ENCODE measurements at regions not wholly inside any gene's neighbourhood (a gene's known extent, or its start where the extent isn't known, plus 50 kb on each side); places are given as distances from the start of the nearest gene placed in this dataset.

DNA sequence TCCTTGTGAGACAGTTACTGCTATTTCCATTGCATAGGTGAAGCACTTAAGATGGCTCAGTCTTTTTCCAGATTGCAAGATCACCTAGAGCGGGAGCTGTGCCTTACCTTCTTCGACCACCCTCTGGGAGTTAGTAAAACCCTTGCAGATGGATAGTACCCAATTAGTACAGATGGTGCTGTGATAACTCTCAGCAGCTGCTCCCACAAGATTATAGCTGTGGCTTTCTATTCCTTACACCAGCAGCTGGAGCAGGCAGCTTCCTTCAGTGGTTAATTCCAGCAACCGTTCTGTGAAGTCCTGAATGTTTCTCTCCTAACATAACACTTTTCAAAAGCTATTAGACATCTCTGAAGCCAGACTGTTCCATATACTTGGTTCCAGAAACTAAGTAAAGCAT, 796.8 kb downstream of the XPNPEP1 start:
- TF ChIP-seq POLR2A (IDR thresholded peaks at IDR 0.05; ENCODE audit: low read depth) (no peak), EP300 (IDR thresholded peaks at IDR 0.05) (no peak), POLR2AphosphoS5 (IDR thresholded peaks at IDR 0.05) (no peak), CTCF (IDR thresholded peaks at IDR 0.05) (no peak)
- WGBS, result 93% methylated on average over 3 of the region's 3 CpGs
- no peaks in the 10 kb centered on the region for H3K9me3 ChIP-seq
- H3K27me3 ChIP-seq, result no peaks in the 10 kb centered on the region
- intact Hi-C loops (cut with DNase I), result no loop called here
- H3K36me3 ChIP-seq, result no peaks in the 10 kb centered on the region
- H3K4me1 ChIP-seq, result no peaks in the 10 kb centered on the region
- no peak overlapping the region for H3K4me3 ChIP-seq
- DNase-seq (ENCODE audit: extremely low spot score), result no peak
- no peak overlapping the region for H3K27ac ChIP-seq (replicated peaks in 1 of 4)

GRCh38 chr10:109126016-109126415, 797.3 kb downstream of the XPNPEP1 start:
- no peaks in the 10 kb centered on the region for H3K9me3 ChIP-seq
- 56% methylated on average over 1 of the region's 1 CpG for WGBS
- TF ChIP-seq POLR2AphosphoS5 (IDR thresholded peaks at IDR 0.05) (no peak), EP300 (IDR thresholded peaks at IDR 0.05) (no peak), POLR2A (IDR thresholded peaks at IDR 0.05; ENCODE audit: low read depth) (no peak), CTCF (IDR thresholded peaks at IDR 0.05) (no peak)
- H3K27me3 ChIP-seq, result no peaks in the 10 kb centered on the region
- intact Hi-C loops (cut with DNase I), result no loop called here
- DNase-seq (ENCODE audit: extremely low spot score), result no peak
- H3K4me3 ChIP-seq, result no peak overlapping the region
- H3K27ac ChIP-seq (replicated peaks in 1 of 4), result no peak overlapping the region
- H3K4me1 ChIP-seq, result no peaks in the 10 kb centered on the region
- no peaks in the 10 kb centered on the region for H3K36me3 ChIP-seq

- no peaks in the 10 kb centered on the region for H3K27me3 ChIP-seq
- no peaks in the 10 kb centered on the region for H3K36me3 ChIP-seq
- intact Hi-C loops (cut with DNase I), result no loop called here
- 74% methylated on average over 2 of the region's 2 CpGs for WGBS
- DNase-seq (ENCODE audit: extremely low spot score), result no peak
- H3K9me3 ChIP-seq, result peaks cover 0 to 12% (median 6%) of the 10 kb centered on the region in 4 donors
- no peaks in the 10 kb centered on the region for H3K4me1 ChIP-seq
- no peak overlapping the region for H3K27ac ChIP-seq (replicated peaks in 1 of 4)
- TF ChIP-seq CTCF (IDR thresholded peaks at IDR 0.05) (no peak), POLR2AphosphoS5 (IDR thresholded peaks at IDR 0.05) (no peak), EP300 (IDR thresholded peaks at IDR 0.05) (no peak), POLR2A (IDR thresholded peaks at IDR 0.05; ENCODE audit: low read depth) (no peak)
- H3K4me3 ChIP-seq, result no peak overlapping the region
Observed at GRCh38 chr10:109115179-109115578, 808.1 kb downstream of the XPNPEP1 start.

- no peak overlapping the region for H3K27ac ChIP-seq (replicated peaks in 1 of 4)
- no peak overlapping the region for H3K4me3 ChIP-seq
- no peaks in the 10 kb centered on the region for H3K4me1 ChIP-seq
- H3K36me3 ChIP-seq, result no peaks in the 10 kb centered on the region
- H3K9me3 ChIP-seq, result peaks cover 0 to 12% (median 6%) of the 10 kb centered on the region in 4 donors
- intact Hi-C loops (cut with DNase I), result no loop called here
- DNase-seq (ENCODE audit: extremely low spot score), result no peak
- no peak for TF ChIP-seq CTCF (IDR thresholded peaks at IDR 0.05)
- H3K27me3 ChIP-seq, result no peaks in the 10 kb centered on the region
- 65% methylated on average over 2 of the region's 2 CpGs for WGBS
Observed at GRCh38 chr10:109114579-109114978, 808.7 kb downstream of the XPNPEP1 start.

DNA sequence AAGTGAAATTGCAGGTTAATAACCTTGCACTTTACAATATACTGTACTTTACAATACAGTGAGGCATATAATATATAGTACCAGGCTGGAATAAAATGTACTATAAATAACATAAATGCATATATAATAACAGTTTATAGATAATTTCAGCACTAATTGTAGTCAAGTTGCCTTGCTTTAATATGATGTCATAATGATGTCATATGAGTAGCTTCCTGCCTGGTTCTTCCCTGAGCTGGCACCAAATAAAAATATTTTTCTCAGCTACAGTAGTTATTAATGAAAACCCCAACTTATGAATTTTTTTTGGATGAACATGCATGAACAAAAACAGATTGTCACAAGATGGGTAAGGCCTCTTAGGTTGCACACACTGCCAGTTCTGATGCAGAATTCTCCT, 816.7 kb downstream of the XPNPEP1 start:
- TF ChIP-seq POLR2AphosphoS5 (IDR thresholded peaks at IDR 0.05) (no peak), POLR2A (IDR thresholded peaks at IDR 0.05; ENCODE audit: low read depth) (no peak), CTCF (IDR thresholded peaks at IDR 0.05) (no peak), EP300 (IDR thresholded peaks at IDR 0.05) (no peak)

More for the DNA sequence above, 816.7 kb downstream of the XPNPEP1 start:
- intact Hi-C loops (cut with DNase I), result no loop called here
- H3K27ac ChIP-seq (replicated peaks in 1 of 4), result no peak overlapping the region
- no peaks in the 10 kb centered on the region for H3K4me1 ChIP-seq
- no peaks in the 10 kb centered on the region for H3K36me3 ChIP-seq
- H3K4me3 ChIP-seq, result no peak overlapping the region
- H3K27me3 ChIP-seq, result no peaks in the 10 kb centered on the region
- DNase-seq (ENCODE audit: extremely low spot score), result no peak
- no peaks in the 10 kb centered on the region for H3K9me3 ChIP-seq
